T-helper 9 cell (primary cell): ENCODE measurements at regions not wholly inside any gene's neighbourhood (a gene's known extent, or its start where the extent isn't known, plus 50 kb on each side); places are given as distances from the start of the nearest gene placed in this dataset.

ENCODE experiments used
- DNase-seq: peaks from one replicate; pipeline ENCODE4 v3.0.0-alpha.2; 2020

GRCh38 chr13:76038920-76039716 lies 403.0 kb downstream of the LMO7 start:
- DNase-seq: no peak

GRCh38 chr13:76036176-76036575 lies 400.0 kb downstream of the LMO7 start:
- no peak for DNase-seq

GRCh38 chr13:76035711-76036110 lies 399.6 kb downstream of the LMO7 start:
- DNase-seq: no peak

- no peak for DNase-seq
Observed at GRCh38 chr13:76029706-76030105, 393.6 kb downstream of the LMO7 start.

- DNase-seq: no peak
Observed at GRCh38 chr13:76029088-76029487, 393.0 kb downstream of the LMO7 start.

GRCh38 chr13:76027131-76027530 lies 391.0 kb downstream of the LMO7 start:
- DNase-seq: no peak

- no peak for DNase-seq
Observed at GRCh38 chr13:76025392-76025791, 389.3 kb downstream of the LMO7 start.

GRCh38 chr13:76024151-76024550 lies 388.0 kb downstream of the LMO7 start:
- DNase-seq: no peak

GRCh38 chr13:76023652-76024051 lies 387.5 kb downstream of the LMO7 start:
- no peak for DNase-seq

GRCh38 chr13:76020421-76020955 lies 384.4 kb downstream of the LMO7 start:
- DNase-seq: no peak

- no peak for DNase-seq
Observed at GRCh38 chr13:76019421-76020044, 383.4 kb downstream of the LMO7 start.

GRCh38 chr13:76017861-76018556 lies 381.9 kb downstream of the LMO7 start:
- DNase-seq: no peak

GRCh38 chr13:76016799-76017400 lies 380.8 kb downstream of the LMO7 start:
- no peak for DNase-seq

GRCh38 chr13:76014406-76015318 lies 378.5 kb downstream of the LMO7 start:
- DNase-seq: no peak

- no peak for DNase-seq
Observed at GRCh38 chr13:76012091-76012721, 376.1 kb downstream of the LMO7 start.

GRCh38 chr13:76009267-76009890 lies 373.2 kb downstream of the LMO7 start:
- DNase-seq: no peak

GRCh38 chr13:76004416-76004815 lies 368.3 kb downstream of the LMO7 start:
- DNase-seq: no peak

GRCh38 chr13:76000131-76000530 lies 364.0 kb downstream of the LMO7 start:
- DNase-seq: no peak

GRCh38 chr13:75996582-75996981 lies 360.5 kb downstream of the LMO7 start:
- DNase-seq: no peak

- no peak for DNase-seq
Observed at GRCh38 chr13:75995966-75996365, 359.8 kb downstream of the LMO7 start.

GRCh38 chr13:75993823-75994222 lies 357.7 kb downstream of the LMO7 start:
- DNase-seq: no peak
